IgD-negative memory B cell (primary cell): ENCODE measurements at regions not wholly inside any gene's neighbourhood (a gene's known extent, or its start where the extent isn't known, plus 50 kb on each side); places are given as distances from the start of the nearest gene placed in this dataset.

Experiments used
- H3K27ac Mint-ChIP-seq, 3 donors: one replicate each; pipeline ENCODE4 v1.8.0; 2020 to 2022; ENCODE audit warnings: mild to moderate bottlenecking in 3 of 3, mixed read lengths in 3 of 3, moderate library complexity in 1 of 3
- H3K27me3 Mint-ChIP-seq: one replicate; pipeline ENCODE4 v1.8.0; 2021; ENCODE audit warnings: mixed read lengths
- H3K36me3 Mint-ChIP-seq: one replicate; pipeline ENCODE4 v1.8.0; 2020; ENCODE audit warnings: mild to moderate bottlenecking, mixed read lengths
- H3K4me1 Mint-ChIP-seq, 3 donors: one replicate each; pipeline ENCODE4 v1.8.0; 2020 to 2022; ENCODE audit warnings: mixed read lengths in 3 of 3, mild to moderate bottlenecking in 1 of 3
- H3K4me3 Mint-ChIP-seq, 4 donors: one replicate each; pipeline ENCODE4 v1.8.0; 2020 to 2022; ENCODE audit warnings: mild to moderate bottlenecking in 4 of 4, mixed read lengths in 4 of 4, moderate library complexity in 3 of 4
- H3K9me3 Mint-ChIP-seq, 3 donors: one replicate each; pipeline ENCODE4 v1.8.0; 2020 to 2021; ENCODE audit warnings: mixed read lengths in 3 of 3, mild to moderate bottlenecking in 1 of 3

GRCh38 chrX:36930491-36930890 lies 77.7 kb upstream of the FAM47C start:
- H3K9me3 Mint-ChIP-seq = peaks cover 4 to 19% (median 4%) of the 10 kb centered on the region in 3 donors
- H3K27me3 Mint-ChIP-seq = no peaks in the 10 kb centered on the region
- no peaks in the 10 kb centered on the region for H3K4me1 Mint-ChIP-seq
- H3K4me3 Mint-ChIP-seq = no peak overlapping the region
- H3K36me3 Mint-ChIP-seq = no peaks in the 10 kb centered on the region
- no peak overlapping the region for H3K27ac Mint-ChIP-seq

- Mint-ChIP-seq H3K4me1 (no peaks in the 10 kb centered on the region), H3K27ac (no peak overlapping the region), H3K4me3 (no peak overlapping the region), H3K36me3 (no peaks in the 10 kb centered on the region), H3K27me3 (peaks cover 3% of the 10 kb centered on the region), H3K9me3 (peaks cover 0 to 2% (median 0%) of the 10 kb centered on the region in 3 donors)
Measured at GRCh38 chrX:36947214-36947613, 61.0 kb upstream of the FAM47C start.

- no peak overlapping the region for H3K27ac Mint-ChIP-seq
Measured at GRCh38 chrX:36950495-36951253, 57.5 kb upstream of the FAM47C start.

GRCh38 chrX:36957425-36958328 lies 50.5 kb upstream of the FAM47C start:
- no peaks in the 10 kb centered on the region for H3K36me3 Mint-ChIP-seq
- H3K27ac Mint-ChIP-seq = no peak overlapping the region
- H3K4me1 Mint-ChIP-seq = no peaks in the 10 kb centered on the region
- no peak overlapping the region for H3K4me3 Mint-ChIP-seq
- H3K9me3 Mint-ChIP-seq = peaks cover 0 to 4% (median 2%) of the 10 kb centered on the region in 3 donors
- peaks cover 12% of the 10 kb centered on the region for H3K27me3 Mint-ChIP-seq

More at GRCh38 chrX:36950495-36951253, 57.5 kb upstream of the FAM47C start:
- Mint-ChIP-seq H3K4me1 (no peaks in the 10 kb centered on the region), H3K4me3 (no peak overlapping the region), H3K36me3 (no peaks in the 10 kb centered on the region), H3K9me3 (peaks cover 0 to 1% (median 0%) of the 10 kb centered on the region in 3 donors), H3K27me3 (peaks cover 6% of the 10 kb centered on the region)
